GM18519 (cell line): ENCODE measurements at regions not wholly inside any gene's neighbourhood (a gene's known extent, or its start where the extent isn't known, plus 50 kb on each side); places are given as distances from the start of the nearest gene placed in this dataset.

ENCODE experiments used
- ATAC-seq: cut with Tn5 transposase; IDR thresholded peaks from one replicate; pipeline ENCODE4 v1.9.1; 2021; ENCODE audit warnings: mild to moderate bottlenecking, moderate library complexity; ENCODE audit not compliant: unreplicated experiment, low FRiP score

GRCh38 chr7:35508623-35509400 lies 186.1 kb downstream of the HERPUD2 start:
- no peak for ATAC-seq

DNA sequence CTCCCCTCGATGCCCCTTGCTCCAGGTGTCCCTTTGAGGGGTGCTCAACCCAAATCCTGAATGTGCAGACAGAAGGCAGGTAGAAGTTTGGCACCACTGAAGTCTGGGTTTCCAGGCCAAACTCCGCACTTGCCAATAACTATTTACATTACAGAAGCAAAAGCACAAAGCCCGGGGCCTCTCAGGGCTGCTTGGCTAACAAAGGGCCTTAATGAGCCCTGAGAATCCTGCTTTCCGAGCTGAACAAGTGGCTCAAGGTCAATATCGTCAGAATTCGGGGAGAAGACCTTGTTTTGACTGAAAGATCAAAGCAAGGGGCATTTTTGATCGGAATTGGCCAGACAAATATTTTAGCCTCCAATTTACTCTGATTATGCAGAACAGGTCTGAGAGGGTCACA lies 189.9 kb downstream of the HERPUD2 start:
- no peak for ATAC-seq

- ATAC-seq: no peak
These were observed 190.6 kb downstream of the HERPUD2 start for GRCh38 chr7:35504365-35504764.

DNA sequence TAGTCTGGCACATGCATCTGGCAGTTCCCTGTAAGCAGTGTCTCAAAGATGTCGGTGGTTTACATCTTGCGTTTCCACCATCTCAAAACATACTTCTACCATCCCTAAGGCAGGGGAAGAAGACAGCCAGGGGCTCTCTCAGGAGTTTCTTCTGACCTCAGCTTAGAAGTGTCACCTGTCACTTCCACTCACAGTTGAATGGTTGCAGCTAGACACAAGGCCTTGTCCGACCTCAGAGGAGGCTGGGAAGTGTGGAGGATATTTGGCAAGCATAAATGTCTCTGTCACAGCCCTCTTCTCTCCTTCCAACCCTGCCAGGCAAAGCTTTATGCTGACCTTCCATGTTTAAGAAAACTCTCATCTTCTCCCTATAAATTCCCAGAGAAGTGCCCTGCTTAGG lies 193.3 kb downstream of the HERPUD2 start:
- no peak for ATAC-seq

DNA sequence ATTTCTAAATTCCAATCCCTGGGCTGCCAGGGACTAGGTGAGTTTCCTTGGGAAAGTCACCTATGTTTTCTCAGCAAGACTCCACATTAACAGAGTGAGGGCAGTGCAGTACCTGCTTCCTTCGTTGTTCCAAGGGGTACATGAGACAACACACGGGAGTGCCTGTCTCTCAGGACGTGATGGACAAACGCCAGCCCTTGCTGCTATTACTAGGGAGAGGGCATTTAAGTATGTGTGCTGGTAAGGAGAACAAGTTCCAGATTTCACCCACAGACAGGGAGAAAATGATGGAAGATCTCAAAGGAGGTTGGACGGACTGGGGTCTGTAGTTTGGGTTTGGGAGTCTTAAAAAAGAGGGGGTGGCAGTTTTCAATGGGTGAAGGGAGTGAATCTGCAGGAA lies 195.7 kb downstream of the HERPUD2 start:
- ATAC-seq: no peak

DNA sequence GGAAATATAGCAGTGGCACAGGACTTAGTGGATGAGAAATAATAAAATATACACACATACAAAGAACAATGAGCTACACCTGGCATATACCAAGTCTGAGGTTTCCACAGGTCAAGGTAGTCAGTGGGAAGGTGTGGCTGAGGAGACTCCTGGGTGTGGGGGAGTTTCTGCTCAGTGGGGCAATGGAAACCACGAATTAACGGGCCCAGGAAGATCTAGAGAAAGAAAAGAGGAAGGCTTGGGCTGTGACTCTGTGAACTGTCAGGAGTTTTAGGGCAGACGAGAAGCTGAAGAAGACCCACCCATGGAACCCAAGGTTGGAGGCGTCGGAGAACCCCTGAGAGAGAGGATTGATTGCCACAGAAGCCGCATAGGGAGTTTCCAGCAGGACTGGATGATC lies 196.5 kb downstream of the HERPUD2 start:
- no peak for ATAC-seq

GRCh38 chr7:35495844-35496243 lies 199.1 kb downstream of the HERPUD2 start:
- no peak for ATAC-seq

DNA sequence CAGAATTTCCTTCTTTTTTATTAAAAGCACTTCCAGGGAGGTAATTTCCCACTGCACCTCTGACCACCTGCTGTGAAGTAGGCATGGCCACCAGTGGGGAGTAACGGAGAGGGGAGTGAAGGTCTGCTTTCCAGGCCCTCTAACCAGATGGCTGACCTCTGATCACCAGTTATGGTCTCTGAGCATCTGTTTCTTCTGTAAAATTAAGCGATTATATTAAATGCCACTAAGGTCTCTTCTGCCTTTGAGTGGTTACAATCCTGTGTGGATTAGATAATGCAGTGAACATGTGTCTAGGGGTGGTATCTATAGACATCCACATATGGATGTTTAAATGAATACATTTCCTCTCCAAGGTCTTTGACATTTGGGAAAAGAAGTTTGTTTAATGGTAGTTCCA lies 199.6 kb downstream of the HERPUD2 start:
- no peak for ATAC-seq

- no peak for ATAC-seq
These were observed 200.5 kb downstream of the HERPUD2 start for GRCh38 chr7:35494407-35494806.

DNA sequence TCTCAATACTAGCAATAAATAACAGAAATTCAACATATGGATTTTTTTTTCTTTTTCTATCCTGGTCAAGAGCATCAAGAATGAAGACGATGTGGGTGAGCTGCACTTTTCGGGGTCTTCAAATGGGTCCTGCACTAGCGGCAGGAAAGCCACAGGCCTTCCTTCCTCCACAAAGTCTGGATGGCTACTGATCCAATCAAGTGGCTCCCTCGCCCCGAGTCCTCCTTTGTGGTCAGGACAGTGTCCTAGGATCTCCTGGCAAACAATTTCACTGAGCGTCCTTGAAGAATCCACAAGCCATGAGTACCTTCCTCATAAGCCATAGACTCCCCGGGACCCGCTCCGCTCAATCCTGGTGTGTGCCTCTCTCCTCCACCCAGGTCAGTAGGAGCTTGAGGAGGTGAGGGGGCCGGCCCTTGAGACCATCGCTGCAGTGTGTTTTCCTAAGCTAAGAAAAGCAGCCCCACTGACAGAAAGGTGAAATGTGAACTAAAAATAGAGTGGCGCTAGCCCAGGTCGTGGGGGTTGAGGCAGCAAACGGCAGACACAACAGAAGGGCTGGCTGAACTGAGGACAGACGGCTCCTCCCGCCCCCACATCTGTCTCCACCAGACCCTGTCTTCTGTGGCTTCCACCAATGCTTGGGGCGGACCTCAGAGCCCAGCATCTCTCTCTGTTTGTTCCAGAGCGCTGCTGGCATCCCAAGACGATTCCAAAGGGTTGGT lies 202.3 kb downstream of the HERPUD2 start:
- no peak for ATAC-seq

GRCh38 chr7:35491233-35491632 lies 203.7 kb downstream of the HERPUD2 start:
- ATAC-seq: no peak

DNA sequence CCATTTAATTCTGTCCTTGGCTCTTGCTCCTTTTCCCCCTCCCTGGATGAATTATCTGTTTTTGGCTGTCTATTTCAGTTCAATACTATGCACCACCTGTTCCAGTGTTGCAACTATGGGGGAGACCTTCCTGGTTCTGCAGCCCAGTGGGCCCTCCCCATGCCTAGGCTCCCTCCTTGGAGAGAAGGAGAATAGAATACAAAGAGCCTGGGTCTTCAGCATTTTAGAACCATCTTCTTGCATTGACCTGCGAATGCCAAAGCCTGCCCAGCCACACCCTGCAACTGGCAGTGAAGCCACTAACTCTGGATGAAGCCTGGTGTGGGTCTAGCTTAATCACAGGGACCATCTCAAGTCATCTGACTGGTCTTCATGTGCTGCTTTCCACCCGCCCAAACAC lies 207.1 kb downstream of the HERPUD2 start:
- no peak for ATAC-seq

- ATAC-seq: no peak
These were observed 207.5 kb downstream of the HERPUD2 start for GRCh38 chr7:35487402-35487801.

- ATAC-seq: no peak
These were observed 209.5 kb downstream of the HERPUD2 start for GRCh38 chr7:35485436-35485835.

DNA sequence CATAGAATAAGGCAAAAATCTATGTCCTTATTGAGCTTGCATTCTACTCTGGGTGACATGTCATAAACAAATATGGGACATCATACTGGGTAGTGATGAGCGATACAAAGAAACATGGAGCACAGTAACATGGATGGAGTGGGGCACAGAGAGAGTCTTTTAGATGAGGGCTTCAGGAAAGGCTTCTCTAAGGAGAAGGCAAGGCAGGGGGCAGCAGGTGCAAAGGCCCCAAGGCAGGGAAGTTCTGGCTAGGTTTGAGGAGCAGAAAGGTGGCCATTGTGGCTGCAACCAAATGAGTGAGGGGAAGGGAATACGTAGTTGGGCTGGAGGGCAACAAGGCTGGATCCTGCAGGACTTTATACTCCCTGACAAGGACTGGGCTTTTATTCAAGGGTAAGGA lies 211.4 kb downstream of the HERPUD2 start:
- no peak for ATAC-seq

- no peak for ATAC-seq
These were observed 212.7 kb downstream of the HERPUD2 start for GRCh38 chr7:35482231-35482630.

- ATAC-seq: no peak
These were observed 214.1 kb downstream of the HERPUD2 start for GRCh38 chr7:35480806-35481205.

GRCh38 chr7:35477609-35478008 lies 217.3 kb downstream of the HERPUD2 start:
- ATAC-seq: no peak

- no peak for ATAC-seq
These were observed 220.2 kb upstream of the TBX20 start for GRCh38 chr7:35474100-35474499.

GRCh38 chr7:35468606-35469005 lies 214.7 kb upstream of the TBX20 start:
- ATAC-seq: no peak

GRCh38 chr7:35467456-35467978 lies 213.6 kb upstream of the TBX20 start:
- ATAC-seq: no peak

DNA sequence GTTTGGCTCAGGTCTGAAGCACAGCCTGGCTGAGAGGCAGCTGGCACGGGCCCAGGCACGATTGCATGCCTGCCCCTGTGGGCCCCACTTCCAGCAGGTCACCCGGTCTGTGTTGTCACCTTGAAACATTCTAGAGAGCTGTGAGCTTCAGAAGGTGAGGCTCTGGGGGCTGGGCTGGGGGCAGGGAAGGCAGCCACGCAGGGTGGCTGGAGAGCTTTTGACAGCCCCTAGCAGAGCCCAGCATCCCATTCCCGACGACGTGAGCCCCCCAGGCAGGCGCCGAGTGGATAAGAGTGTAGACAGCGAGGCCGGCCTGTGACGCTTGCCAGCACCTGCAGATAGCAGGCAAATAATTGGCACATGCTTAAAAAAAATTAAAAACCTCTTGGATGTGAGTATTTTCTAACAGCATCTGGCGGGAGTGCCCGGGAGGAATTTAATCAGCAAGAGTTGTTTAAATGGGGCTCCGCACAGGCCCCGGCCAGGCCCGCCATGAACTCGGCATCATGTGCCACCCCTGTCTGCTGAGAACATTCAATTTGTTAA lies 212.0 kb upstream of the TBX20 start:
- no peak for ATAC-seq
